Epithelial cell of prostate (primary cell): ENCODE measurements at regions not wholly inside any gene's neighbourhood (a gene's known extent, or its start where the extent isn't known, plus 50 kb on each side); places are given as distances from the start of the nearest gene placed in this dataset.

Experiments used
- DNase-seq: peaks from one replicate; pipeline ENCODE4 v3.0.0-alpha.2; 2011; ENCODE audit warnings: low read depth, low spot score
- H3K27ac ChIP-seq: fragments of 450-650 bp; 2 replicates; pipeline ENCODE4 v1.5.1; 2017; ENCODE audit warnings: mild to moderate bottlenecking

DNA sequence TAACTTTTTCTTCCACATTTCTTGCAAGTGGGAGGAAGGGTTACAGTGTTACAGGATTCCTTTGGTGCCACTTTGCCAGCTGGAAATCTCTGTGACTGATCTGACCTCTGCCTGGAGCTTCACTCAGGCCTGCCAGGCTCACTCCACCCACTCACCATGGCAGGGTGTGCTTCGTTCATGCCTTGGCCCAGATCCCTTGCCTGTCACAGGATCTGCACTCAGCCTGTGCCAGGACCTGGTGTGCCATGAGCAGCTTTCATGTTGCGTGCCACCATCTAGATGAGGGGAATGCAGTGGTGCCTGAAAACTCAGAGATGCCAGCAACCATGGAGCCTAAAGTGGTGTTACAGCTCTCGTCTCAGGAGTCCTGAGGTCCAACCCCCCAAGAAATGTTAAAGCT lies 2596.4 kb downstream of the PCDH7 start:
- no peak for DNase-seq
- H3K27ac ChIP-seq, result no peak overlapping the region

DNA sequence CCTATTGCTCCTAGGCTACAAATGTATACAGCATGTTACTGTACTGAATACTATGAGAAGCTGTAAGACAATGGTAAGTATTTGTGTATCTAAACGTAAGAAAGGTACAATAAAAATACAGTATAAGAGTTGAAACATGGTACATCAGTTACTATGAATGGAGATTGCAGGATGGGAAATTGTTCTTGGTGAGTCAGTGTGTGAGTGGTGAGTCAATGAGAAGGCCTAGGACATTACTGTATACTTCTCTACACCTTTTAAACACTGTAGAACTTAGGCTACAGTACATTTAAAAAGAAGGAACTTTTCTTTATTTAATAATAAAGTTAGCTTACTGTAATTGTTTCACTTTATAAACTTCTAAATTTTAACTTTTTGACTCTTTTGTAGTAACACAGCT lies 2603.2 kb downstream of the PCDH7 start:
- no peak for DNase-seq
- no peak overlapping the region for H3K27ac ChIP-seq

DNA sequence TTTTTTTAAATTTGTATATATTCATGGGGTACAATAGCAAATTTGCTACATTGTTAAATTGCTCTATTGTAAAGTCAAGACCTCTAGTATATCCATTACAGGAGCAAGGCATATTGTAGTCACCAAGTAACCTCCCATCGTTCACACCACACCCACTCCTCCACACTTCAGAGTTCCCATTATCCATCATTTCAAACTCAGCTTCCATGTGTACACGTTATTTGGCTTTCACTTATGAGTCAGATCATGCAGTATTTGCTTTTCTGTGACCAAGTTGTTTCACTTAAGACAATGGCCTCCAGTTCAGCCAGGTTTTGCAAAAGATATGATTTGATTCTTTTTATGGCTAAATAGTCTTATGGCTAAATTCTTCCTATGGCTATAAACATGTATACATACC lies 2614.2 kb downstream of the PCDH7 start:
- DNase-seq, result no peak
- no peak overlapping the region for H3K27ac ChIP-seq

GRCh38 chr4:33339762-33340161 lies 2619.6 kb downstream of the PCDH7 start:
- no peak overlapping the region for H3K27ac ChIP-seq
- DNase-seq, result no peak

DNA sequence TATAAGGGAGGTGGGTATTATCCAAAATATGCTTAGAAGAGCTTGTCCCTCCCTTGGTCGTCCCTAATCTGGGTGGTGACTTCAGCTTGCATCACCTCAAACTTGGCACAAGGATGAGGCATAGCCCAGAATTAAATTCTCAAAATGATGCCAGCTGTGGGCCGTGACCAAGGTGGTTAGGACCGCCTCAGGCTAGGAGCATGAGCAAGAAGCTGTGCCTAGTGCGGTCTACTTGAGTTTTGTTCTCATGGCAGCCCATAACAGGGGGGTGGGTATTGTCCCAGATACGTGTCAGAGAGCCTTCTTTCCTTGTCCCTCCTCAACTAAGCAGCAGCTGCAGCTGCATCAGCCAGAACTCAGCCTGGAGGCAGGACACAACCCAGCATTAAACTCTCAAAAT lies 2620.0 kb downstream of the PCDH7 start:
- no peak overlapping the region for H3K27ac ChIP-seq
- no peak for DNase-seq

- no peak overlapping the region for H3K27ac ChIP-seq
- DNase-seq, result no peak
Observed at GRCh38 chr4:33349376-33349775, 2629.2 kb downstream of the PCDH7 start.

GRCh38 chr4:33357121-33357520 lies 2637.0 kb downstream of the PCDH7 start:
- no peak for DNase-seq
- H3K27ac ChIP-seq, result no peak overlapping the region

- peak; percentile 2 for DNase-seq
- H3K27ac ChIP-seq, result no peak overlapping the region
Observed at GRCh38 chr4:33369446-33369845, 2649.3 kb downstream of the PCDH7 start.

- H3K27ac ChIP-seq, result no peak overlapping the region
- peak; percentile 55 for DNase-seq
Observed at GRCh38 chr4:33381816-33382215, 2661.6 kb downstream of the PCDH7 start.

DNA sequence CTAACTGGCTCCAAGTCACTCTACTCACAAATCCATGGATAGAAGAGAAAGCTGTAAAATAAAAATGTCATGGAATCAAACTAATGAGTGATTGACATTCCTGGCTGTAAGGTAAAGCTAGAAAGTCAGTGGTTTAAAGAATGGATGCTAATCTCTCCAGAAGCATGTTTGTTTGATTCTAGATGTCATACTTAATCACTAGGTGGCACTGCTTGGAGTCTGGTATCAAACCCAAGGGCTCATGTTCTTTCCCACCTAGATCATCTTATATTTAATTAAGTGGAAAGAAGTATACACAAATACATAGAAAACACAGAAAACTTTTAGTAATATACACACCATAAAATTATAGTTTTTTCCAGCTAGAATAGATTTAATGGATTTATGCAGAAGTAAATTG lies 2666.6 kb downstream of the PCDH7 start:
- DNase-seq, result no peak
- H3K27ac ChIP-seq, result no peak overlapping the region

DNA sequence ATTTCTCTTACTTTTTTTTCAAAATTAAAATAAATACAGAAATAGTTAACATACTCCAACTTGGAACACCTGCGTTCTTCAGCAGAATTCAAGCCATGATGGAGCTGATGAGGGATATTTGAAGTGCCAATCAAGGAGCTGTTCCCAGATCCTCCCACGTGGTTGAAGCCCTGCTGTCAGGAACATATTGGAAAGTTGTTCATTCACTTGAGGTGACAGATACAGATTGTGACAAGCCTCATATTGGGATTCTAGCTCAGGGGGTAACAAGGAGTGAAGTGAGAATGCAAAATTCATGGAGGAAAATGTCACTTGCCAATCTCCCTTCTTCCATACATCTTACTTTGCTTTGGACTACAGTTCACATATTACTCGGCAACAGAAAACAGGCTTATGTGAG lies 2670.8 kb downstream of the PCDH7 start:
- no peak for DNase-seq
- no peak overlapping the region for H3K27ac ChIP-seq

GRCh38 chr4:33395731-33396485 lies 2675.7 kb downstream of the PCDH7 start:
- H3K27ac ChIP-seq, result no peak overlapping the region
- DNase-seq, result no peak

DNA sequence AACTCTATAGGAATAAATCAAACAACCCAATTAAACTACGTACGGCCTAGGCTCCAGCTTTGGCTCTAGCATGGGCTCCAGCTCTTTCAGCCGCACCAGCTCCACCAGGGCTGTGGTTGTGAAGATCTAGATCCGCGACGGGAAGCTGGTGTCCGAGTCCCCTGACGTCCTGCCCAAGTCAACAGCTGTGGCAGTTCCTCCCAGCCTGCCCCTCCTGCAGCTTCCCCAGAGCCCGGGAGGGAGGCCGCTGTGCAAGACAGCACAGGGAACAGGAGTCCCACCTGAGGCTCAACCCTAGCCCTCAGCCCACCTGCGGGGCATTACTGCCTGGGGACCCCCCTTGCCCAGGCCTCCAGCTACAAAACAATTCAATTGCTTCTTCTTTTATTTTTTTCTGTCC lies 2680.3 kb downstream of the PCDH7 start:
- DNase-seq, result no peak
- no peak overlapping the region for H3K27ac ChIP-seq

DNA sequence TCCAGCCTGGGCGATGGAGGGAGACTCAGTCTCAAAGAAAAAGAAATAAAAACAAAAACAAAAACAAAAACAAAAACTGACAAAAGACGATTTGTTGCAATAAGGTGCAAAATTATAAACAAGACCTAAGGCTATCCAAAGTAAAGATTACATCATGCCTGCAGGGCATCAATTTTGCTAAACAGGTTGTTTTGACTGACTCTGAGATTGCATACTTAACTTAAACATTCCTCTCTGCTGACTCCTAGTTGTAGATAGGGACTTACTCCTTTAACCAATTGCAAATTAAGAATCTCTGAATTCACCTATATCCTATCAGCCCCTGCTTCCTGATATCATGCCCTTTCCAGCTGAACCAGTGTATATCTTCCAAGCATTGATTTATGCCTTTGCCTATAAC lies 2687.3 kb downstream of the PCDH7 start:
- H3K27ac ChIP-seq, result no peak overlapping the region
- DNase-seq, result no peak

- DNase-seq, result peak; percentile 0
Observed at GRCh38 chr4:33411182-33411581, 2691.0 kb downstream of the PCDH7 start.

GRCh38 chr4:33421887-33422286 lies 2701.7 kb downstream of the PCDH7 start:
- H3K27ac ChIP-seq, result no peak overlapping the region
- DNase-seq, result no peak

More at GRCh38 chr4:33411182-33411581, 2691.0 kb downstream of the PCDH7 start:
- no peak overlapping the region for H3K27ac ChIP-seq

- H3K27ac ChIP-seq, result no peak overlapping the region
- no peak for DNase-seq
Observed at GRCh38 chr4:33422656-33423055, 2702.5 kb downstream of the PCDH7 start.

- no peak overlapping the region for H3K27ac ChIP-seq
- DNase-seq, result no peak
Observed at GRCh38 chr4:33425936-33426335, 2705.8 kb downstream of the PCDH7 start.

DNA sequence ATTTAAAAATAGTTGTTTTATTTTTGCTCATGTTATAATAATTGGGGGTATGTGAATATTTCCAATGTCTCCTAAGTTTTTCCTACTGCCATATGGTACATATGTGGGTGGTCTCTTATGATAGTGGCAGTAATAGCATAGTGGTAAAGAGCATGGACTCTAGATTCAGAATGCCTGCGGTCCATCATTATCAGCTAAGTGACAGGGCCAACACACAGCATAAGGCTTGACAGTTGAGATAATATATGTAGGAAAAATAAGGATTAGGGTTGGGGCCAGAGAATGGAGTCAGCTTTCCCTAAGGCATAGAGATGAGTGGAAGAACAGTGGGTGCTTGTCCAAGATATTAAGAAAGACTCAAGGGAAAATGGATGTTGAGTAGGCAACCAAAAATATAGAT lies 2707.5 kb downstream of the PCDH7 start:
- DNase-seq, result no peak
- no peak overlapping the region for H3K27ac ChIP-seq

GRCh38 chr4:33429971-33430370 lies 2709.8 kb downstream of the PCDH7 start:
- no peak for DNase-seq
- no peak overlapping the region for H3K27ac ChIP-seq

DNA sequence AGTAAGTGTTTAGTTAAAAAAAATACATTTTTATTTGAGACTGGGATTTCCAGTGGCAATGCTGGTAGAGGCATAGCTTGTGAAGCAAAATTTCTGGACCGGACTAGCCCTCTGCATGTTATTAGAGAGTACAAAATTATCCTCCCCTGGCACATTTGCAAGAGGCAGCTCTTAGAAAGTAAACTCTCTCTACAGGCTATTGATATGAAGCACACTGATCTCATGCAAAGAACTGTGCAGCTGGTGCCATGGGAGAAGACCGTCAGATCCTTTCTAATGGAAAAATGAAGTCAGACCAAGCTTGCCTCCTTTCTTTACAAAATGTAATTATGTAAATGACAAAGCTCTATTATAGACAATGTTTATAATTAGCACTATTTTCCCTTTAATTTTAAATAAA lies 2717.2 kb downstream of the PCDH7 start:
- no peak for DNase-seq
- no peak overlapping the region for H3K27ac ChIP-seq

DNA sequence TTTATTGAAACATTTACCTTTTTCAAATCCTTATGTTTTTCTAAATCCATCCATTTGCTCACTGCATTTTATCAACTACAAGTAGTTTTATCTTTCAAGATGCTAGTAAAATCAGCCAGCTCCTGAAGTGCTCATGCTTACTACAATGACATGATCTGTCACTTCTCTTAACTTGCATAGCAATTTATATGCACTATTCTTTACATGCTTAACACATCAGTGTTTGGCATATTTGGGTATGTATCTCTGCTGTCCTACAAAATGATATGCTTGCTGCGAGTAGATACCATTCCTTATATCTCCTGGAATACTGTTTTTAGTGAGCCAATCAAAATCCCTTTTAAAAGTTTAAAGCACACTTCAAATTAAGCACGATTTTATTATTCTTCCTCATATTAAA lies 2726.8 kb downstream of the PCDH7 start:
- no peak overlapping the region for H3K27ac ChIP-seq
- DNase-seq, result no peak

DNA sequence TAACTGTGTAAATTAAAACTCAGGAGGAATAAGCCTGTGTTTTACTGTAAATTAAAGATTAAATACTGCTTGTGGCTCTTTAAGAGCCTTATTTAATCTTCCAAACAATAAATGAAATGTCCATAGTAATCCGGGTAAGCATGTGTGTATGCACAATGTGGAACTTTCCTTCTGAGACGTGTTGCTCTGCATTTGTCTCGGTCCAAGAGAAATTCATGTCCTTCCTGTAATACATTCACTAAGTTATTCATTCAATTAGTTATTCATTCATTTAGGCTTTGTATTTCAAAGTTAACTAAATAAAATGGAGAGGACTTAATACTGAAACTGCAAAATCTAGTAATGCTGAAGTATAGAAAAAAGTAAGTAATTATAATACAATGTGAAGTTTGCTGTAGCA lies 2728.8 kb downstream of the PCDH7 start:
- no peak for DNase-seq
- no peak overlapping the region for H3K27ac ChIP-seq
